Activated CD8-positive, alpha-beta memory T cell treated with anti-CD3 and anti-CD28 coated beads, Interleukin-2, amount 50 U/mL, for 1 hour (primary cell): ENCODE measurements at regions not wholly inside any gene's neighbourhood (a gene's known extent, or its start where the extent isn't known, plus 50 kb on each side); places are given as distances from the start of the nearest gene placed in this dataset.

Source experiments
- DNase-seq: peaks from one replicate; pipeline ENCODE4 v3.0.0-alpha.2; 2020; ENCODE audit errors: extremely low read depth

GRCh38 chr18:45430041-45430440, 185.2 kb upstream of the SLC14A2 start:
- no peak for DNase-seq

GRCh38 chr18:45435810-45436209, 179.5 kb upstream of the SLC14A2 start:
- DNase-seq: no peak

DNA sequence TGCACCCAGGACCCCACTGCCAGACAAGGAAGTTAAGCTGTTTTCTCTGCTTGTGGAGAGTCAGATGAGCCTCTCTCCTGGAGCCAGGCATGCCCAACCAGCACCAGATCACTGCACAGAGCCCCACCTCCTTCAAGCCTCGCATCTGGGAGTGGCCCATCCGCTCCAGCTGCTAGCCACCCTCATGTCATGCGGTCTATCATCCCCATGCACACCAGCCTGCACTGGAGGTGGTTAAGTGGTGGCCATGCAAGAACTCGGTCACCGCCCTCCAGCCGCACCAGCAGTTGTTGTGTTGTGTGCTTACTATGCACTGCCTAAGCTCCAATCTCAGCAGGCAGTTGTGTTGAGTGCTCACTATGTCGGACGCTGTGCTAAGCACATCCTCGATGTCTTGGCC, 177.9 kb upstream of the SLC14A2 start:
- no peak for DNase-seq

GRCh38 chr18:45439851-45440645, 175.2 kb upstream of the SLC14A2 start:
- DNase-seq: no peak

DNA sequence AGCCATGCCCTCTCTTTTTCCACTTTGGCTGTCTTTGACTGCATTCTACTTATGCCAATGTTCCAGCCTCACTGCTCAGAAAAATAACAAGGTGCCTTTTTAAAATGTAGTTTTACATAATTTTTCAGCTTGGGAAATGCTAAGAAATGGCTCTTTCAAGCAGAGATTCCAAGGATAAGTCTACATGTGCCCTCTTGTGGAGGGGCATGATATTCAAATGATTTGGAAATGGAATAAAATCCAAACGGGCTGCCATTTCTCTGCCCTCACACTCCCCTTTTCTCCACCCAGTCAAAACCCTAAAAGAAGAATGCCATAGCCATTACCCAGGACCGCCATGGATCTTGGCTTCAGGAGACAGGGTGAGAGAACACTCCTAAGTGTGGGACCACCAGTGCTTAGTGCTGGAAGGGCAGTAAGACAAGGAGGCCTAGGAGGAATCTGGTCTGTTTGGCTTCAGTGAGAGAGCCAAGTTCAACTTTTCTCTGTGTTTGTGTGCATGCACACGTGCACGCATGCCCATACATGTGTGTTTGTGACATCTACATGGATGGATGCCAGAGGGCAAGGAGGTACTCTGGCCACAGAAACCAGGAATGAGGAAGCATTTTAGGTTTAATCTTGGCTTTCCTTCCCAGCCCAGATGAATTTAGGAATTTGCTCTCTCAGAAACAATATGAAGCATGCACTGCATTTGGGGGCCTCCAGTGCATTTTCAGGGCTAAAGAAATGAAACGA, 174.0 kb upstream of the SLC14A2 start:
- DNase-seq: no peak

DNA sequence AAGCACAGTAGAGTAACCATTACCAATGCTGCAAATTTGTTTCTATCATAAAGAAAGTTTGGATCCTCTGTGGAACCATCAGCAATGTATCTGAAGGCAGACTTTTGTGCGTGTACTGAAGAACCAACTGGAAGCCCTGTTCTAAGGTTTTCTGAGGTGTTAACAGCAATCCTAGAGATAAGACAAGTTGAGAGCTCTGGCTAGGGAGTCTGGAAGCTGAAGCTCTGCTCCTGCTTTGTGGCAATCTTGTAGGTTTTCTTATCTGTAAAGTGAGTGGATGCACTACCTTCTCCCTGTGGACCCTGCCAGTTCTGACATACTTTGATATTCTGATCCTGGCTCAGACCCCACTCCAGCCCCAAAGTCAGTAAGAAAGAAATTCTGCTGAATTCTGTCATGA, 171.2 kb upstream of the SLC14A2 start:
- DNase-seq: no peak

DNA sequence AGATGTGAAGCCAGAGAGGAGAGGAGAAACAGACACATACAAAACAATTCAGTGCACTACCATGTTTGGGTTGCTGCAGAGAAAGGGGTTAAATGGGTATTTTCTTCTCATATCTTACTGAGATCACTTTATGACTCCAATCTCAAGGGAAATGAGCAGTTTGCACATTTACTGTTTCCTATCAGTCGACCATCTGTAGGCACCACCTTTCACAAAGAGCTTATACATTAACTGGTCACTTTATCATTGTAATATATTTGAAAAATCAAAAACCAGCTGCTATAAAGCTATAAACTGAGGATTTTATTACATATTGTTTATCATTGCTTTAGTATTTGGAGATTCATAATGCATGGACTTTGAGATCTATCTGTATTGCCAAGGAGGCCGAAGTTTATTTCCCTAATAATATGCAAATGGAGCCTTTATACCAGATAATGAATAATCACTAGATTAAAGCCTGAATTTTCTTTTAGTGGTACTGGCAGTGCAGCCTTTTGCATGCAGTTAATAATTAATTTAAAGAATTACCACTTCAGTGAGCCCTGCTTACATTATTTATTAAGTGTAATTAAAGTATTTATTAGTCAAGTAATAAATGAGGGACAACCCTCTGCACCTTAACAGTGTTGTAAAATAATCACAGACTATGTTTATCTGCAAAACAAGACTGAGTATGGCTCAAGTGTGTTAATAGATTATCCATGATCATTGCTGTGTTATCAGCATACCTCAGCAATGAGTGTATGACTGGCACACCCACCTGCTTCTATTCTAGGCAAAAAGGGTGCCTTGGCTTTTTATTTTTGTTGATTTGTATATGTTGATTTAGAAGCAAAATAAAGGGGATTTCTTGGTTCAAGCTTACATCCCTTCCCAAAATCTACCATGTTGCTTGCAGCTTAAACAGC, 167.7 kb upstream of the SLC14A2 start:
- no peak for DNase-seq

DNA sequence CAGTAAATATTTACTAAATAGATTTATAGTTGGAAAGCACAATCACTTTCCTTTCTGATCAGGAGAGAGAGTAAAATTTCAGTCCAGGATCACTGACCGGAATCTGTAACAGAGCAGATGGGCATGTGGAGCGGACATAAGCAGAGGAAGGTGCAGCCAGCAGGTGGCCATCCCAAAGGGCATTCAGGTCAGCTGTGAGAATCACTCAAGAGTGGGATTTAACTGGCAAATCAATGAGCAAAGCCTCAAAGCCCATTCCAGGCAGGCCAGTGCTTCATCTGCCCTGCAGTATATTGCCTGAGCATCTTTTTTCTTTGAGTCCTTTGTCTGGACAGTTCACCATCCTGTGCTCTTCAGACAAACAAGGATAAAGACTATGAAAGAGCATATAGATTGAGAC, 166.4 kb upstream of the SLC14A2 start:
- no peak for DNase-seq

- DNase-seq: no peak
Observed at GRCh38 chr18:45449418-45450227, 165.7 kb upstream of the SLC14A2 start.

- no peak for DNase-seq
Observed at GRCh38 chr18:45456090-45457021, 158.9 kb upstream of the SLC14A2 start.

- DNase-seq: no peak
Observed at GRCh38 chr18:45458033-45458432, 157.2 kb upstream of the SLC14A2 start.

DNA sequence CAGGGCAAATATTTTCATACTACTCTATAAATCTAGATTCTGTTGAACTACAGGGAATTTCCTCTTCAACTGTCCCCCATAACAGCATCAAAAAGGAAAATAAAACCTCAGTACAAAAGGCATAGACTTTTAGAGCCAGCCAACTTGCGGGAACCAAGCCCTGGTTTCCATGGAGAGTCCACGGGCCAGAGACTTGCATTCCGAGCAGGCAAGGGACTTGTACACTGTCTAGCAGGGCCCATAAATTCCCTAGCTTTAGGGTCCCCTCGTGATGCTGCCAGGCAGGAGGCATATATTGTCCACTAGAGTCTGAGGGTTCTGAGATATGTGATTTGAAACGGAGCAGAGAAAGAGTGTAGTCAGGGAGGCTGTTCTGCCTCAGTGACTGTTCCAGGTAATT, 153.1 kb upstream of the SLC14A2 start:
- DNase-seq: no peak

GRCh38 chr18:45463451-45463850, 151.8 kb upstream of the SLC14A2 start:
- DNase-seq: no peak

DNA sequence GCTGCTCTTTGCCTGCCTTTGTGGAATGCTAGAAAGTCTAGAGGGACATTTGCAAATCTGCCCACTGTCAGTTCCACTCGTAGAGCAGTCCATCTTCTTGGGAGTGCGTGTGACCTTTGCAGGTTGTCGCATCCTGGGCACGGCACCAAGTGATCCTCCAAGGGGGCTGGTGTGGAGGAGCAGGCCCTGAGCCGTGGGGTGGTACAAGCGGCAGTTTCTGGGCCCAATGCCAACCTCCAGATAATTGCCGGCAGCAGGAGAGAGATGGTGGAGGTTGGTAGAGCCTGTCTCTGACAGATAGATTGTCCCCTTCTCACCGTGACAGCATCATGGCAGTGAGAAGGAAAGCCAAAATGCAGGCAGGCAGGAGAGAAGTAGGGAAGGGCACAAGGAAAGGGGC, 150.7 kb upstream of the SLC14A2 start:
- DNase-seq: no peak

DNA sequence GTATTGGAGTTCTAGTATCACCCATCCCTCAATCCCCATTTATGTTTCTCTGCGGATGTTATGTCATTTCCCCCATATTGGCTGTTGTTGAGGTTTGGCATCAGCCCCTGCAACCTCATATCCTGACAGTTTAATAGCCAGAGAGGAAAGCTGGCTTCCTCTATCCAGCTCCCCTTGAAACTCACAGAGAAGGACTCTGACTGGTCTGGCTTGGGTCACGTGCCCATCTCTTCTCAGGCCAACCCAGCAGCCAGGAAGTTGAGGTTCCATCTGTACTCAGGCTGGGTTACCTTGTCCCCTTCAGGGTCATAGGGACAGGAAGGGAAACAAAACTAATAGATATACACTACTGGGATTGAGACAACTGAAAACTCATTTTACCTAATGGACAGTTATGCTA, 148.0 kb upstream of the SLC14A2 start:
- no peak for DNase-seq

DNA sequence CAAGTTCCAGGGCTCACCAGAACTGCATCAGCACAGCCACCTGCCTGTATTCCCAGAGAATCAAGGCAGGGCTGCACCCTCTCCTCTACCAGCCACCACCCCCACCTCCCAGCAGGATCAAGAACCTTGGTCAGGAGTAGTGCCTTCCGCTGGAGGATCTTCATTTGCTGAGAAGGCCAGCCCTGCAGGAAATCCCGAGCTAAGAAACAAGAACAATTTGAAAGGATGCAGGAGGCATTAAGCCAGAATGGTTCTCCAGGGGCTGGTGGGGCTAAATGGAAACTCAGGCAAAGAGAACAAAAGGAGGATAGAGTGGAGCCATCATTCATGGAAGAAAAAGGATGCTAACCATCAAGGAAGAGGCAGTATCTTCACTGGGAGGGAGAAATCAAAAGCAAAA, 147.3 kb upstream of the SLC14A2 start:
- no peak for DNase-seq

GRCh38 chr18:45478889-45479288, 136.4 kb upstream of the SLC14A2 start:
- no peak for DNase-seq

DNA sequence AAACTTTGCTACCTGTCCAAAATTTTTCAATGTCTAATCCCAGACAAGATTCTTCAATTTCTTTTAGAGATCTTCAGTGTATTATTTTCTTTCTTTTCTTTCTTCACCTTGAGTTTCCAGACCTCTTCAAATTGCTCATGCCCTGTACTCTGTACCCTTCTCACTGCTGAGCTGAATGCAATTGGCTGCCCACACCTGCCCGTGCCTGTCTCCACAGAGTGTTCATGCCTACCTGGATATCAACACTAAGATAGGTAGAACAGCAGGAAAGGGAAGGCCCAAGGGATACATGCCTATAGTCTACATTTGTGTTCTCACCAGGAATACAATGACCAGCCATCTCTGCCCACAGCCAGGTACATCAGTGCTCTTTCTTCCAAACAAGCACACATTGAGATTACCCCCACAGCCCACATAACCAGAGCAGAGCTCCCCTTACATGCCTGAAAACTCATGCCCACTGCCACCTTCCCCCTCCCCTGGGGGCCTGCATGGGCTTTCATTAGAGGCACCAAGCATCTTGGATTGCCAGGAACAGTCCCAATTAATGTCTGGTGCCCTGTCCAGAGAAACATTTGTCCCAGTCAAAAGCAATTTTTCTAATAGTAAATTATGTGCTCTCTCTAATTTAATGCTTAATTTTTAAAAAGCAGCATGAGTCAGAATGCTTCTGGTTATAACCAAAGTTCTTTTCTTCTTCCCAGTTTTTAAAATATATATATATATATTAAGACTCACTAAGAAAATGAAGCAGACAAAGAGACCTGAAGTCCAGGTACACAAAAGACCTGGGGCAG, 134.9 kb upstream of the SLC14A2 start:
- DNase-seq: no peak

DNA sequence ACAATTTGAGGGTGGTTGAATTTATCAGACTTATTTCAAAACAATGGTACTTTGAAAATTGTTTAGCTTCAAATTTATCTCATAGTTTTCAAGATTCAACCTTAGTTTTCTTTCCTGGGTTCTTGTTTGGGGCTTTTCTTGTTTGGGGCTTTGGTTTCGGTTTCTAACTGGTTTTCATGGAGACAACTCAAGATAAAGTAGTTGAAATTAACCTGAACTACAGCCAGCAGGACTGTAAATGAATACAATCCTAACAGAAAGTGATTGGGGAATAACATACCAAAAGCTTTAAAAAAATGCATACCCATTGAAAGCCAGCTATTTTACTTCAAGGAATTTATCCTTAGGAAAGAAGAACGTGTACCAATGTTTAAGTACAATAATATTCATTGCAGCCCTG, 133.5 kb upstream of the SLC14A2 start:
- no peak for DNase-seq

DNA sequence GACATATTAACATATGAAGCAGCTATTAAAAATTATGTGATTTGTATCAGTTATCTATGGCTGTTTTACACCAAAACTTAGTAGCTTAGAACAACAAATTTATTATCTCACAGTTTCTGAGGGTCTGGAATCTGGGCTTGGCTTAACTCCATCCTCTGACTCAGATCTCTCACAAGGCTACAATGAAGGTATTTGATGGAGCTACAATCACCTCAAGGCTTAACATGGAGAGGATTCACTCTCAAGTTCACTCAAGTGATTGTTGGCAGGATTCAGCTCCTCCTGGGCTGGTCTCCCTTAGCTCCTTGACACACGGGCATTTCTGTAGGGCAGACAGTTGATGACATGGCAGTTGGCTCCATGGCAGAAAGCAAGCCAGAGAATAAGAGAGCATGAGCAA, 133.0 kb upstream of the SLC14A2 start:
- DNase-seq: no peak
